ENCODE measurements at regions not wholly inside any gene's neighbourhood (a gene's known extent, or its start where the extent isn't known, plus 50 kb on each side); places are given as distances from the start of the nearest gene placed in this dataset.

DNA sequence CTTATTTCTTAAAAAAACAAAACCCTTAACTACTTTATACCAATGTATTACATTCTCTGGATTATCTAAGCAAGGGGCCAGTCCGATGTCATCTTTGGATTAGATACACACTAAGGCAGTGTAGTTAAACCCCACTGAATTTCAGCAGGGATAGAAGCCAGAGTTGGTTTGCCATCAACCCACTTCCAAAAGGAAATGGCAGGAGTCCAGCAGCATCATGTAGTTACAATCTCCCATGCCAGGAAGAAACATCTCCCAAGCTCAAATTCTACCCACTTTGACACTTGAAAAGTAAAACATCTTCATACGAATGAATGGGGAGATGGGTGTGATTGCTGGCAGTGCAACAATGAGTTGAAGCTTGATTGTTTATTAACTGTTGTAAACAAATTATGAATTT, 203.5 kb upstream of the PLXNC1 start:
- no peak for DNase-seq

DNA sequence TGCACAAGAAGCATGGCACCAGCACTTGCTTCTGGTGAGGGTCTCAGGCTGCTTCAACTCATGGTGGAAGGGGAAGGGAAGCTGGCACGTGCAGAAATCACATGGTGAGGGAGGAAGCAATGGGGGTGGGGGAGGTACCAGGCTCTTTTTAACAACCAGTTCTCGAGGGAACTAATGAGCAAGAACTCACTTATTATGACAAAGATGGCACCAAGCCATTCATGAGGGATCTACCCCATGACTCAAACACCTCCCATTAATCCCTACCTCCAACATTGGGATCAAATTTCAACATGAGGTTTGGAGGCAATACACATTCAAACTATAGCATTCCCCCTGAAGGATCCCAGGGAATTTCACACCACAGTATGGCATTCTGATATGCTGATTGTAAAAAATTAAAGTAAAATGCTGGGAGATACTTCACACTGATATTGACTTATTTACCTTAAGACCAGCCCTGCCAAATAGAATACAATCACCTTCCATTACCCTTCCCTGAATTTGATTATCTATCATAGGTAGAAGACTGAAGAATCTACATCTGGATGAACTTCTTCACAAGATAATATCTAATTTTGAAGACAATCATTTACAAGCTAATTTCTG, 201.7 kb upstream of the PLXNC1 start:
- DNase-seq, result peak; percentile 65

DNA sequence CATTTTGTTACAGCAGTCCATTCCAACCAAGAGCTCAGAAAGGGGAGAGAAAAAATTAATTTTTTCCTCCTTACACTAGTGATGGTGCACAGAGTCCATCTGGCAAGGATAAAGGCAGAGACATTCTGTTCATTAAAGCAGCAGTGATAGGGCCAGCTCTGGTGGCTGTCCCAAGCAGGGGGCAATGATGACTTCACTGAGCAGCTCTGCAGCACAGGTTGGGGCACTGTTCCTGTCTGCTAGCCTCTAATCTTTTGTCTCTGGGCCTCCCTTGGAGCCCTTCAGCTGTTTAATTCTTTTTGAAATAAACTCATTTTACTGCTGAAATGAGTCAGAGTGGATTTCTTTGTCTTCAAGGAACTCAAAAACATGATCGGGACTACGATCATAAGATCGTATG, 200.9 kb upstream of the PLXNC1 start:
- DNase-seq, result no peak

DNA sequence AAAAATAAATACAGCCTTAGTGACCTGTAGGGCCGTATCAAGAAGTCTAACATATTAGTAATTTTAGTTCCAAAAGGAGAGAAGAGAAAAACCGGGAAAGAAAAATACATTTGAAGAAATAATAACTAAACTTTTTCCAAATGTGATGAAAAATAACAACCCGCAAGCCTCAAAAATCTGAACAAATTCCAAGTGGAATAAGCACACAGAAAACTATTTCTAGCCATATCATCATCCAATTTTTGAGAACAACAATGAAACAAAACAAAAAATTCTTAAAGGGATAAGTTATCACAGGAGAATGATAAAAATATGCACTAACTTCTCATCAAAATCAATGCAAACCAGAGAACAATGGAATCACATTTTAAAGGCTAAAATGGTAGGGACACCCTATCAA, 198.1 kb upstream of the PLXNC1 start:
- no peak for DNase-seq

DNA sequence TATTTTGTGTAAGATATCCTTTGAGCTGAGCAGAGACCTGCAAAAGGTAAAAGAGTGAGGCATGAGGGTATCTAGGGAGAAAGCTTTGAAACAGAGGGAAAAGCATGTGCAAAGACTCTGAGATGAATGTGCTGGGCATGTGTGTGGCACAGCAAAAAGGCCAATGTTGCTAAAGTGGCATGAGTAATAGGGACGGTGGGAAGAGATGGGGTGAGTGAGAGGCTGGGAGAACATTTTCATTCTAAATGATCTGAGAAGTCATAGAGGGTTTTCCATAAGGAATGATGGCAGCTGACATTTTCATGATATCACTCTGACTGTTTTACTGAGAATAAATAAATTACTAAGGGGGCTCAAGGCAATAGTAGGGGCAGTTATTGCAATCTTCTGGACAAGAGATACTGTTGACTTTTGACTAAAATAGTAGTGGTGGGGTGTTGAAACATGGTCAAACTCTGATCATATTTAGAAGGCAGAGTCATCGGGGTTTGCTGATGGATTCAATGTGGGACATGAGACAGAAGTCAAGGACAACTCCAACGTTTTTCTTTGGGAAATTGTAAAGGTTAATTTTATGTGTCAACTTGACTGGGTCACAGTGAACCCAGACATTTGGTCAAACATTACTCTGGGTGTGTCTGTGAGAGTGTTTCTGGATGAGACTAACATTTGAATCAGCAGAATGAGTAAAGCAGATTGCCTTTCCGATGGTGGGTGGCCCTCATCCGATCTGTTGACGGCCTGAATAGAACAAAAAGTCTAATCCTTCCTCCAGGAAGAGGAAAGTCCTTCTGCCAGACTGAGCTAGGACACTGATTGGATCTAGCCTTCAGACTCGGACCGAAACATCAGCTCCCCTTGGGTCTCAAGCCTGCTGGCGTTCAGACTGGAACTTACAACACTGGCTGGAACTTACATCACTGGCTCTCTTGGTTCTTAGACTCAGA, 193.9 kb upstream of the PLXNC1 start:
- peak; percentile 30 for DNase-seq

DNA sequence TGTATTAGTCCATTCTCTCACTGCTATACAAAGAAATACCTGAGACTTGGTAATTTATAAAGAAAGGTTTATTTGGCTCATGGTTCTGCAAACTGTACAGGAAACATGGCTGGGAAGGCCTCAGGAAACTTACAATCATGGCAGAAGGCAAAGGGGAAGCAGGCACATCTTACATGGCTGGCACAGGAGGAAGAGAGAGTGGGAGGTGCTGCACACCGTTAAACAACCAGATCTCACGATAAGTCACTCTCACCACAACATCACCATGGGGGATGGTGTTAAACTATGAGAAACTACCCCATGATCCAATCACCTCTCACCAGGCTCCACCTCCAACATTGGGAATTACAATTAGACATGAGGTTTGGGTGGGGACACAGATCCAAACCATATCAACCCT, 191.8 kb upstream of the PLXNC1 start:
- no peak for DNase-seq

DNA sequence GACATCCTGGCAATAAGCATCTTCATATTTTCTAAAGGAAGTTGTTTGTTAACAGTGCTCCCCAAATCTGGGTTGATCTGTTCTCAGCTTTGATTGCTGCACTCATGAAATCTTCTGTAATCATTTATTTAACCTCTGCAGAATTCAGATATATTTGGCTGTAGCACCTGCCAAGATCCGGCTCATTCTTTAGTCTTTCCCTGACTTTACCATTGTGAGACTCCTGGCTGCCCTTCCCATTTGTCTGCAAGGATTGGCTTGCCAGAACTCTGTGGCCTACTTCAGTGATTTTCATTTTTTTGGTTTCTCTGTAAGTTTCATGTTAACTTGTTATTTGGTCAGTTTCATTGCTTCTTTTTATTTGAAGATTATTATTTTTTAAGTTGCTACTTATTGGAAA, 191.2 kb upstream of the PLXNC1 start:
- no peak for DNase-seq

DNA sequence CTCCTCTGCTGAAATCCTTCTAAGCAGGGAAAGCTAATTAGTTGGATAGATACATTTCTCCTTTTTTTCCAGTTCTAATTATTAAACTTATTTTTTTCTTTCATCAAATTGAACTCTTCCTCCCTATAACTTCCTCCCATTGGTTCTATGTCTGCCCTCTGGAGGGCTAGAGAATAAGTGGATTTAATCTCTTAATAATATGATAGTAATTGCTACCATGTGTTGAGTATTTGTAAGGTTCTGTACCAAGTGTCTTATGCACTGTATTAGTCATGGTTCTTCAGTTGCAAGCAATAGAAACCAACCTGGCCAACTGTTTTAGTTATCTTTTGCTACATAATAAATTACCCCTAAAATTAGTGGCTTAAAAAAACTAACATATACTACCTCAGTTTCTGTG, 190.5 kb upstream of the PLXNC1 start:
- peak; percentile 54 for DNase-seq

DNA sequence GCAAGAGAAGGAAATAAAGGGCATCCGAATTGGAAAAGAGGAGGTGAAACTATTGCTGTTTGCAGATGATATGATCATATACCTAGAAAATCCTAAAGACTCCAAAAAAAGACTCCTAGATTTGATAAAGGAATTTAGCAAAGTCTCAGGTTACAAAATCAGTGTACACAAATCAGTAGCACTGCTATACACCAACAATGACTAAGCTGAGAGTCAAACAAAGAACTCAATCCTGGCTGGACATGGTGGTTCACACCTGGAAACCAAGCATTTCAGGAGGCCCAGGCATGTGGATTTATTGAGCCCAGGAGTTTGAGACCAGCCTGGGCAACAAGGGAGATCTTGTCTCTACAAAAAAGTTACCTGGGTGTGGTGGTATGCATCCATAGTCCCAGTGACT, 188.7 kb upstream of the PLXNC1 start:
- DNase-seq, result no peak

DNA sequence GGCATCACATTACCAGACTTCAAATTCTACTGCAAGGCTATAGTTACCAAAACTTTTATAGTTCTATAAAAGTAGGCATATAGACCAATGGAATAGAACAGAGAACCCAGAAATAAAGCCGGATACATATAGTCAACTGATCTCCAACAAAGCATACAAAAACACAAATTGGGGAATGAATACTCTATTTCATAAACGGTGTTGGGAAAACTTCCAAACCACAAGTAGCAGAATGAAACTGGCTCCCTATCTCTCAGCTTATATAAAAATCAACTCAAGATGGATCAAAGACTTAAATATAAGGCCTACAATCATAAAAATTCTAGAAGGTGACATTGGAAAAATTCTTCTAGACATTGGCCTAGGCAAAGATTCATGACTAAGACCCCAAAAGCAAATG, 187.9 kb upstream of the PLXNC1 start:
- DNase-seq, result no peak

DNA sequence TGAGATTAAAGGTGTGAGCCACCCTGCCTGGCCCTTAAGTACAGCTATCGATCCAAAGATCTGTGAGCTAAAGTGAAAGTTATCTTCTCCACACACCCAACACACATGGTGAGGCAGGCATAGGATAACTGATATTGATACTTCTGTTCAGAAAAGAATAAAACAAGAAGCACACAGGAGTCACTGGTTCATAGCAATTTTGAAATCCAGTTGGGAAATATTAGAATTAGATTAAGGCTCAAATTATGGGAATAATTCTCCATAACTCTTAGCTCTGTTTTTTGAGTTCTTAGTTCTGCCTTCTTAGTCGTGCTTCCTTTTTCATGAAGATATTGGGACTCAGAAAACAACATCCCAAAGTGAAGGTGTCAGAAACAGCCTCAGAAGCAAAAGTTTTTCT, 186.0 kb upstream of the PLXNC1 start:
- no peak for DNase-seq

DNA sequence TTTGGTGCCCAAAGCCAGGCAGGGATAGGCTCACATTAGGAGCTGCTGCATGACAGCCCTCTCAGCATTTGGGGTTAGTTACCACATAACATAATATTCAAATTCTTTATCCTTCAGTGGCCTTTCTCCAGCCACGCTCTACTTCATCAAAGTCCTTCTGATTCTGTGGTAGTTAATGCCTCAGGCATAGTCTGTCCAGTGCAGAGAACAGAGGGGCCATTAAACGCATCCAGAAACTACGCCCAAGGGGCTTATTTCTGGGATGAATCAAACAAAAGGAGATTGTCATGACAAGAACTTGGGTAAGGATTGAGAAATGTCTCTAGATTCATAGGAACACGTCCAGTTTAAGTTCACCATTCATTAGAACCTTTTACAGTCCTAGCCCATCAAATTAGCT, 183.4 kb upstream of the PLXNC1 start:
- DNase-seq, result no peak

DNA sequence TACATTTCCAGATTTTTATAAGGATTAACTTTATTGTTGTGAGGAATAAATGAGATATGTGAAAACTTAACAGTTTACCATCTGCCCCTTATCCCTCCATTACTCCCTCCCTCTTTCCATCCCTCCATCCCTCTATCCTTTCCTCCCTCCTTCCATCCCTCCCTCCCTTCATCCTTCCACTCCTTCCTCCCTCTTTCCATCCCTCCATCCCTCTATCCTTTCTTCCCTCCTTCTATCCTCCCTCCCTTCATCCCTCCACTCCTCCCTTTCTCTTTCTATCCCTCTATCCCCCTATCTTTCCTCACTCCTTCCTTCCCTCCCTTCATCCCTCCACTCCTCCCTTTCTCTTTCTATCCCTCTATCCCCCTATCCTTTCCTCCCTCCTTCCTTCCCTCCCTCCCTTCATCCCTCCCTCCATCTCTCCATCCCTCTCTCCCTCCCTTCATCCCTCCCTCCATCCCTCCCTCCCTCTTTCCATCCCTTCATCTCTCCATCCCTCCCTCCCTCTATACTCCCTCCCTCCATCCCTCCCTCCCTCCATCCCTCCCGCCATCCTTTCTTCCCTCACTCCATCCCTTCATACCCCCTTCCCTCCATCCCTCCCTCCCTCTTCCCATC, 181.8 kb upstream of the PLXNC1 start:
- DNase-seq, result no peak

DNA sequence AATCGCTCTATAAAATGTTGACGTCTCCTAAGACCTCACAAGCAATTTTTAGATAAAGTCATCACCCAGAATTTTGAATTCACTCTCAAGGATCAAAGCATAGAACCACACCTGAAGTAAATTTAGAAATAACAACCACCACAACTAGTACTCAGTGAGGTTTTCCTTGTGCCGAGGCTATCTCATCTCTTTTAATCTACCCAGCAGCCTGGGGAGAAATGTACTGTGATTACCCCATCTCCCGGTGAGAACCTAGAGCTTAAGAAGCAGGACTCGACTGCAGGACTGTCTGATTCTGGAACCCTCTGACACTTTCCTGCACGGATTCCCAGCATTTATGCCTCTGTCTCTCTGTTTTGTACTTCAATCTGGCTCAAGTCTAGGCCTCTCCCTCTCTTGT, 180.9 kb upstream of the PLXNC1 start:
- DNase-seq, result no peak

DNA sequence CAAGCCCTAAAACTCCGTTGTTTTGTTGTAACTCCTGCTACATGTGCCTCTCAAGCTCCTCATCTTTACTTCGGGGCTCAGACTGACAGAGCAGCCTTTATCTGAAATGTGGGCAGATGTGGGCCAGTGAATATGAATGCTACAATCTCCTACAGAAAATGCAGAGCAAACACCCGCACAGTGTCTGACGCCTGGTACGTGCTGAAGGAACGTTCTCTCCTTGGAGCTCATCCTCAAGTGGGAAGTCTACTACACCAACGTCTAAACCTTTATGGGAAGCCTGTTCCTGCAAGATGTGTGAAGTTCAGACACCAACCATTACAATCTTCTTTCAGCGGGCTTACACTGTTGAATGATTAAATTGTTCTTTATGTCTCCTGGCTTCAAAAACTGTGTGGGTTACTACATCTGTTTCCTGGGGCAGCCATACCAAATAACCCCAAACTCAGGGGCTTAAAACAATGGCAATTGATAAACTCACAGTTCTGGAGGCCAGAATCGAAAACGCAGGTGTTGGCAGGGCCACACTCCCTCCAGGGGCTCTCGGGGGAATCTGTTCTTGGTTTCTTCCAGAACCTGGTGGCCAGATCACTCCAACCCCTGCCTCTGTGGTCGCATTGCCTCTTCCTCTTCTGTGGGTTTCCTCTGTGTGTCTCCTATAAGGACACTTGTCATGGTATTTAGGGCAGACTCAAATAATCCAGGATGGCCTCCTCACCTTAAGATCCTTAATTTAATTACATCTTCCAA, 179.7 kb upstream of the PLXNC1 start:
- no peak for DNase-seq

DNA sequence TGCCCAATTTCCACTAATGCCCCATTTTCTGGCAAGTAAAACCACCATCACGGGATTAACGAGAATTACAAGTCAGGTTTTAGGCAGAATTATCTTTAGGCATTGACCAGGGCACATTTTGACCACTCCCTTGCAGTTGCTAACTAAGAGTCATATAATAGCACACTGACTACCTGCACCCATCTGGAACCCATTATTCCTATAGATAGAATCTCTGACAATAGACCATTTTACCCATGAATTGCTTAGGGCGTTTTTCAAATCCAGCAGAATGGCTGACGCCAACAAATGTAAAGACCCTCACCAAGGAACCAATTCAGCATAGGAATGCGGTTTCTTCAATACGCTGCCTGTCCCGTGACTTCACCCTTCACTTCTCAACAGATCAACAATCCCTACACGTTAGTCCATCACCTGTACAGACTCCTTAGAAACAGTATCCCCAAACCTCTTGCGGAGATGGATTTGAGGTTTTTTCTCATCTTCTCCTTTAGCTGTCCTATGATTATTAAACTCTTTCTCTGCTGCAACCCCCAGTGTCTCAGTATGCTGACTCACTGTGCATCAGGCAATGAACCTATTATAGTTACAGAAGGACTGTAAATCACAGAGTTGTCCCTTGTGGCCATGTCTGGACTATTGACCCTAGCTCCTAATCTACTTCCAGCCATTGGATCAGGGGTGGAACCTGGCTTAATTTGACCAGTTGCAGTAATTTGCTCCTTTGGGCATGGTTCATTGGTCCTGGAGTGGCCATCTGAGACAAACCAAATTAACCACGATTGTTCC, 177.3 kb upstream of the PLXNC1 start:
- no peak for DNase-seq

DNA sequence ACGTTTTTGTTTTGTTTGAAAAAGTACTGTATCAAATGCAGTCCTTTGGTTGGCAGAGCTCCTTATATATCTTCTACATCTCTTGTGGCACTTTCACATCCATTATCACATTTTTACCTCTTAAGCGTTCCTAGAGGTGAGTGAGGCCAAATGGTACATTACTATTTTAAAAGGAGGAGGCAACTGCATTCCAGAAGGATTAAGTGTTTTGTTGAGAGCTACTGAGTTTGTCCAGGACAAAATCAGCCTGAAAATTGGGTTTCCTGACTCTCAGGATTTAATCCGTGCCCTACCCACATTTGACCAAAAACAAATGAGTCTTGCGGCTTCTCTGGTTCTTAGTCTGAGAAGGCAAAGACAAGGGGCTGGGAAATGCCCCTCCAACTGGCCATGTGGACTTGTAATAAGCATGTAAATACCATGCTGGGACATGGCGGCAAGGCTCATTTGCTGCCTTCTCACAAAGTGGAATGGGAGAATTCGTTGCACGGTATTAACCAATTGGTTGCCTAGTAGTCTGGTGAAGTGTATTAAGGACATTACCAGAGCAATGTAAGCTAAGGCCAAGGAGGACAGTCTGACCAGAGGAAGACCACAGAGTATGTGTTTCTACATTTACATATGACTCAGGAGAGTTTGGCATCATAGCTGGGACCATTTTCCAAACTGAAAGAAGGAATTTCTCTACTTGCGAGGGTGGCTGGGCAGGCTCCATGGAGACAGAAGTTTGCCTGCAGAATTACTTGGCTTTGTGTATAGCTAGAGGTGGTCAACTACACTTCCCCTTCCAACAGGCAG, 175.8 kb upstream of the PLXNC1 start:
- DNase-seq, result peak; percentile 60

DNA sequence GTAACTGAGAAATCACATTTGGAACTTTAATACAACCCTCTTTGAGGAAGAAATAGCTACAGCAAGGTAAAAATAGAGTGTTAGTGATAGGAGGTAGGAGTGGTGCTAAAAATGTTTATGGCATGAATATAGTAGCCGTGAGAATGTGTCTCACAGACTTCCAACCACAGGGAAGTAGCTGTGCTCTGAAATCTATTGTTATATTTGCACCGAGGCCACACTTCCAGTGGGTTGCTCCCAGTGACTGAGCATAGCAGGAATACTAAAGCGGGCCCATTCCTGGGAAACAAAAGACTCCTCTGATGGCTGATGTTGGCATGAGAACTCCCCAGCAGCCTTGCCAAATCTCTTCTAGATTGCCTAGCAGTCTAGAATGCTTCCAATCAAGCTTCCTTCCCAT, 174.1 kb upstream of the PLXNC1 start:
- DNase-seq, result no peak

DNA sequence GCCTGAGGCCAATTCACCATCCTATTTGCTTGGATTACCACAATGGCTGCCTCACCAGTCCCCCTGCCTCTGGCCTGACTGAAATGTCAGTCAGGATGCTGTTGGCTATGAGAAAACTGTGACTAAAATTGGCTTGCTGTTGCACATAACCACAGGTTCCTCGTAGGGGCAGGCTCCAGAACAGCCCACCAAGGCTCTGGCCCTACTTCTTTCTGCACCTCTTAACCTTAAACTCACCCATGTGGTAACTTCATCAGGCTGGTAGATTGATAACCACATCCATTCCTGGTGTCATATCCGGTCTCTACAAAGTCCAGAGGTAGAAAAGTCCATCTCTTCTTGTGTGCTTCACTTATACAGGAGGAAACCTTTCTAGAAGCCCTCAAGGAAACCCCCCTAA, 172.4 kb upstream of the PLXNC1 start:
- no peak for DNase-seq

DNA sequence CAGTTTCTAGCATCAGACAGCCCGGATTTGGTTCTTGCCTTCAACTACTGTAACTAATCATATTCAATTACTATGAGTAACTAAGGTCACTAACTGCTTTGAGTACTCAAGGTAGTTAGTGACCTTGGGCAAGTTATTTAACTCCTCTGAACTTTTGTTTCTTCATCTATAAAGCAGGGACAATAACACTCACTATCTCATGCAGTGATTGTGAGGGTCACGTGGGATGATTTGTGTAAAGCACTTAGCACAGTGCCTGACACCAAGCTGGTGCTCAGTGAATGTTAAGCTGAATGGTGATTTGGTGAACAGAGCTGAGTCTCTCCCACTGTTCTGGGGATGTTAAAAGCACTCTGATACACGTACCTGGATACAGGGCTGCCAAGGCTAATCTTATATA, 171.3 kb upstream of the PLXNC1 start:
- no peak for DNase-seq

DNA sequence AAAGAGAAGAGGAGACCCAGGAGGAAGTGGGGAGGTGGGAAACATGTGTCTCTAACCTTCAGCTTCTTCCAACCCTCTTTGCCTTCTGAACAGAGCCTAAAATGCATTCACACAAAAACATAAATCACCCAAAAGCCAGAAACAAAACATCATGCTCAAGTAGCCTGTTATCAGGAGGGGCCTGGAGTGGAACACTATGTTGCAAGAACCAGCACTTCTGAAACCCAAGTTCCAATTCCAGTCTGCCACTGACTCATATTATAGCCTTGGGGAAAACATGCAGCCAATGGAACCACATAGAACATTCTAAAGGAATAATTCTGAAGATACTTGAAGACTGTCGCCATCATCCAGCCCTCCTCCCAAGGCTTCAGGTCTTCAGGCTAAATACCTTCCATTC, 169.8 kb upstream of the PLXNC1 start:
- DNase-seq, result peak; percentile 42

DNA sequence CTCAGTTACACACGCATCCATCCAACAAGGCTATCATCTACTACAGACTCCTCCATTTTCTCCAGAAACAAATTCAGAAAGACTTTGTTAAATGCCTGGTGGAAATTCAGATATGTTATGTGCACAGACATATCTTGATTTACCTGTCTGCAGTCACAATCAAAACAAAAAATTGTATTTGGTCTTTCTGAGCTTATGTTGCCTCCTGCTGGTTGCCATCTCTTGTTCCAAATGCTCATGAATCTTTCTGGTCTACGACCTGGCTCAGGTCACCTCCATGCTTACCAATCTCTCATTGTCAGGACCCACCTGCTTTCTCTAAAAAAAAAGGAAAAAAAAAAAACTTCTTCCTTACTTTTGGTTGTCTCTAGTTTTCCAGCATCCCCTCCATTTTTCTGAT, 169.2 kb upstream of the PLXNC1 start:
- peak; percentile 24 for DNase-seq
